ENCODE measurements at regions not wholly inside any gene's neighbourhood (a gene's known extent, or its start where the extent isn't known, plus 50 kb on each side); places are given as distances from the start of the nearest gene placed in this dataset.
"Not testable (repeated sequence)": the region's sequence is repeated elsewhere in the genome, so short reads cannot be mapped to it uniquely, and the experiment has no call there.

DNA sequence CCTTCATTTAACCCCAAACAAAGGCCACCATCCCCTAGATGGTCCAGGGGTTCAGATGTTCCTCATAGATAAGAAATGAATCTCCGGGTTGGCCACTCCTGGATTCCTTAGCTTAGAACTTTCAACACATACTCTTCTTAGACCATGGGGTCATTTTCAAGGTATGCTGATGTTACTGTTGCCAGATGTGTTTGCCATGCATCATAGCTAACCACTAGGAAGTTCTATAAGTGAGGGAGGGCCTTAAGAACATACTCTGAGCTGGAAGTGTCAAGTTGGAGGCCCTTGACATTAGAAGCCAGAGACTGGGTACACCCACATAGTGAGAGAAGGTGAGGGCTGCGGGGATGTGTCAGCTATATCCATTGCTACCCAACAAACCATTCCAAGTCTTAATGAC, 62.7 kb upstream of the SPDYE9 start:
- H3K27ac ChIP-seq (ENCODE audit: low read length); H3K4me3 ChIP-seq (ENCODE audit: low read length); DNase-seq (ENCODE audit: low read depth, low spot score); H3K27me3 ChIP-seq (ENCODE audit: control insufficient read depth, insufficient read depth, low read length); H3K36me3 ChIP-seq (ENCODE audit: control insufficient read depth, insufficient read depth, low read length); H3K9me3 ChIP-seq (ENCODE audit: control insufficient read depth, insufficient read depth, low read length); H3K4me1 ChIP-seq (ENCODE audit: control insufficient read depth, insufficient read depth, low read length): not testable (repeated sequence)
- no CpG with 5 or more reads among the region's 2 CpGs for WGBS (ENCODE audit: insufficient coverage, insufficient read length)

DNA sequence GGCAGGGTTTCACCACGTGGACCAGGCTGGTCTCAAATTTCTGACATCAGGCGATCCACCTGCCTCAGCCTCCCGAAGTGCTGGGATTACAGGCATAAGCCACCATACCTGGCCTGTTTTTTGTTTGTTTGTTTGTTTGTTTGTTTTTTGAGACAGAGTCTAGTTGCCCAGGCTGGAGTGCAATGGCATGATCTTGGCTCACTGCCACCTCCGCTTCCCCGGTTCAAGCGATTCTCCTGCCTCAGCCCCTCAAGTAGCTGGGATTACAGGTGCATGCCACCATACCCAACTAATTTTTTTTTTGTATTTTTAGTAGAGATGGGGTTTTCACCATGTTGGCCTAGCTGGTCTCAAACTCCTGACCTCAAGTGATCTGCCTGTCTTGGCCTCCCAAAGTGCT, 61.8 kb upstream of the SPDYE9 start:
- H3K9me3 ChIP-seq (ENCODE audit: control insufficient read depth, insufficient read depth, low read length); H3K27ac ChIP-seq (ENCODE audit: low read length); H3K36me3 ChIP-seq (ENCODE audit: control insufficient read depth, insufficient read depth, low read length); H3K27me3 ChIP-seq (ENCODE audit: control insufficient read depth, insufficient read depth, low read length); H3K4me3 ChIP-seq (ENCODE audit: low read length); DNase-seq (ENCODE audit: low read depth, low spot score); H3K4me1 ChIP-seq (ENCODE audit: control insufficient read depth, insufficient read depth, low read length): not testable (repeated sequence)
- no CpG with 5 or more reads among the region's 6 CpGs for WGBS (ENCODE audit: insufficient coverage, insufficient read length)

GRCh38 chr7:73143993-73144392, 58.2 kb upstream of the SPDYE9 start:
- not testable (repeated sequence) for DNase-seq (ENCODE audit: low read depth, low spot score); H3K4me1 ChIP-seq (ENCODE audit: control insufficient read depth, insufficient read depth, low read length); H3K36me3 ChIP-seq (ENCODE audit: control insufficient read depth, insufficient read depth, low read length); H3K9me3 ChIP-seq (ENCODE audit: control insufficient read depth, insufficient read depth, low read length); H3K27me3 ChIP-seq (ENCODE audit: control insufficient read depth, insufficient read depth, low read length); H3K27ac ChIP-seq (ENCODE audit: low read length); H3K4me3 ChIP-seq (ENCODE audit: low read length)
- no CpG with 5 or more reads among the region's 8 CpGs for WGBS (ENCODE audit: insufficient coverage, insufficient read length)

DNA sequence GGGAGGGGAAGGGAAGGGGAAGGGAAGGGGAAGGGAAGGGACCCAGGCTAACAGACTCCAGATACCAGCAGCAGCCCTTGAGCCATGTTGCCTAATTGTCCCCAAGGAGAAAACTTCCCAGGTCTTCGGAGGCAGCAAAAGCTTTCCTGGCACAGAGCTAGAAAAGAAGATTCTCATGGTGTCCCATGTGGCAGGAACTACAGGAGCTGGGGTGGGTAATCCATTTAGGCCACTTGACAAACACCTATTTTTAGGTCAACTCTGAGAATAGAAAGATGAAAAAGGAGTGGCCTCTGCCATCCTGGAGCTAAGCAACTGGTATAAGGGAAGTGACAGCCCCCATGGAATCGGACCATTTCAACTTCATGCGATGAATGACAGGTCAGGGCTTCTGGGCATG, 52.1 kb upstream of the SPDYE9 start:
- H3K4me1 ChIP-seq (ENCODE audit: control insufficient read depth, insufficient read depth, low read length); H3K9me3 ChIP-seq (ENCODE audit: control insufficient read depth, insufficient read depth, low read length); H3K27me3 ChIP-seq (ENCODE audit: control insufficient read depth, insufficient read depth, low read length); H3K36me3 ChIP-seq (ENCODE audit: control insufficient read depth, insufficient read depth, low read length); H3K27ac ChIP-seq (ENCODE audit: low read length); H3K4me3 ChIP-seq (ENCODE audit: low read length); DNase-seq (ENCODE audit: low read depth, low spot score): not testable (repeated sequence)
- WGBS (ENCODE audit: insufficient coverage, insufficient read length): no CpG with 5 or more reads among the region's 3 CpGs
